ENCODE measurements at regions not wholly inside any gene's neighbourhood (a gene's known extent, or its start where the extent isn't known, plus 50 kb on each side); places are given as distances from the start of the nearest gene placed in this dataset.

- TF ChIP-seq USF1 (IDR thresholded peaks at IDR 0.05; ENCODE audit: borderline replicate concordance, extremely low read length, insufficient read depth, low read depth, low read length) (no peak), PML (IDR thresholded peaks at IDR 0.05; ENCODE audit: low read length) (no peak), GATAD2B (conservative IDR thresholded peaks at IDR 0.05; ENCODE audit: low read depth) (no peak), ATF7 (IDR thresholded peaks at IDR 0.05; ENCODE audit: low read depth) (no peak)
These were observed 175.3 kb upstream of the FAM20A start (continued) for GRCh38 chr17:68776451-68776850.

- DNase-seq (ENCODE audit: low read depth, low spot score) (no peak), FAIRE-seq (no peak), ATAC-seq (no peak)
- CTCF ChIA-PET = interaction anchor here (0.6 to 6.5 kb wide), 21 partner anchors 9 to 619 kb away, joined by 3 to 90 read pairs (median 5); partner anchors contain the start of gene ABCA10
- H3K36me3 ChIP-seq (ENCODE audit: control insufficient read depth in 2 of 2, insufficient read depth in 2 of 2, low read length in 1 of 2) = no peaks in the 10 kb centered on the region
- SMC1A ChIA-PET (ENCODE audit: uncharacterized antibody, unreplicated experiment) = interaction anchor here (0.6 to 7.7 kb wide), 22 partner anchors 9 to 749 kb away, joined by 3 to 45 read pairs (median 4); no protein-coding TSS in a partner anchor
- no peak overlapping the region for H3K4me2 ChIP-seq (ENCODE audit: control insufficient read depth, insufficient read depth)
- no peaks in the 10 kb centered on the region for H3K27me3 ChIP-seq (replicated peaks in 1 of 2; ENCODE audit: control insufficient read depth in 2 of 2, insufficient read depth in 2 of 2, low read length in 1 of 2)
- intact Hi-C loops (cut with micrococcal nuclease; ENCODE audit: unreplicated experiment) = loop anchor here (2.0 to 10.0 kb wide), 5 partner anchors 133 to 749 kb away; partner anchors contain the start of gene ABCA9
- no peak overlapping the region for H3K9ac ChIP-seq (ENCODE audit: control insufficient read depth, insufficient read depth, low read length)
- peaks cover 15% of the 10 kb centered on the region for H3K4me1 ChIP-seq (ENCODE audit: control insufficient read depth, insufficient read depth, low read length)
- no peaks in the 10 kb centered on the region for H4K20me1 ChIP-seq (ENCODE audit: control insufficient read depth, insufficient read depth)
- POLR2A ChIA-PET = no interaction called here
- no peaks in the 10 kb centered on the region; the same call in 2 of the 3 replicates for H3K9me3 ChIP-seq (replicated peaks; ENCODE audit: control insufficient read depth, insufficient read depth, low read length)
- TF ChIP-seq ELK1 (IDR thresholded peaks at IDR 0.05; ENCODE audit: low read depth, low read length) (no peak), USF1 (IDR thresholded peaks at IDR 0.05; ENCODE audit: borderline replicate concordance, extremely low read length, insufficient read depth, low read depth, low read length) (no peak), E2F4 (IDR thresholded peaks at IDR 0.05; ENCODE audit: low read depth, low read length) (no peak), MYB (IDR thresholded peaks at IDR 0.05; ENCODE audit: borderline replicate concordance, low read depth, low read length) (no peak), IRF5 (IDR thresholded peaks at IDR 0.05; ENCODE audit: borderline replicate concordance) (no peak), NKRF (conservative IDR thresholded peaks at IDR 0.05) (no peak), KDM1A (IDR thresholded peaks at IDR 0.05; ENCODE audit: borderline replicate concordance) (no peak), NFYA (IDR thresholded peaks at IDR 0.05; ENCODE audit: borderline replicate concordance, low read depth, low read length) (no peak), RELB (IDR thresholded peaks at IDR 0.05; ENCODE audit: low read depth) (no peak)
- RAD21 ChIA-PET (ENCODE audit: unreplicated experiment) = interaction anchor here (1.0 to 3.6 kb wide), 5 partner anchors 459 to 471 kb away, joined by 3 to 13 read pairs (median 8); no protein-coding TSS in a partner anchor
- no peaks in the 10 kb centered on the region for H3K79me2 ChIP-seq (ENCODE audit: control insufficient read depth, insufficient read depth, low read length)
- no peak overlapping the region for H3K4me3 ChIP-seq
- in situ Hi-C loops (cut with MboI) = loop anchor here (5.0 to 10.0 kb wide), 2 partner anchors 466 to 619 kb away; no protein-coding TSS in a partner anchor
- no peak overlapping the region for H2AFZ ChIP-seq (ENCODE audit: control insufficient read depth, low read depth, low read length)
- BruUV-seq (replicated peaks) = no TSS peak
- 95% methylated on average over 2 of the region's 2 CpGs for WGBS (ENCODE audit: insufficient coverage, insufficient replicate concordance, low lambda C conversion rate, missing lambda C conversion rate)
- no peak overlapping the region for H3K27ac ChIP-seq (ENCODE audit: control insufficient read depth, insufficient read depth)
These were observed 174.8 kb upstream of the FAM20A start for GRCh38 chr17:68775969-68776368.
